Memory B cell (primary cell): ENCODE measurements at regions not wholly inside any gene's neighbourhood (a gene's known extent, or its start where the extent isn't known, plus 50 kb on each side); places are given as distances from the start of the nearest gene placed in this dataset.
"Not testable (repeated sequence)": the region's sequence is repeated elsewhere in the genome, so short reads cannot be mapped to it uniquely, and the experiment has no call there.

Source experiments
- ATAC-seq: fragments of 150-1000 bp; cut with Tn5 transposase; 2 replicates; pipeline ENCODE4 v1.10.0; 2021; ENCODE audit warnings: low read depth, mild to moderate bottlenecking, moderate library complexity
- DNase-seq, 2 donors: peaks; one replicate each; pipeline ENCODE4 v3.0.0; 2022; ENCODE audit warnings: low spot score in 2 of 2
- H3K27ac Mint-ChIP-seq: one replicate; pipeline ENCODE4 v1.8.0; 2022; ENCODE audit warnings: mild to moderate bottlenecking, moderate library complexity, mixed read lengths
- H3K27me3 Mint-ChIP-seq: one replicate; pipeline ENCODE4 v1.8.0; 2022; ENCODE audit warnings: mixed read lengths
- H3K36me3 Mint-ChIP-seq: one replicate; pipeline ENCODE4 v1.8.0; 2022; ENCODE audit warnings: mild to moderate bottlenecking, mixed read lengths
- H3K4me1 Mint-ChIP-seq: one replicate; pipeline ENCODE4 v1.8.0; 2022; ENCODE audit warnings: mixed read lengths
- H3K4me3 Mint-ChIP-seq: one replicate; pipeline ENCODE4 v1.8.0; 2022; ENCODE audit warnings: mild to moderate bottlenecking, moderate library complexity, mixed read lengths
- H3K9me3 Mint-ChIP-seq: one replicate; pipeline ENCODE4 v1.8.0; 2022; ENCODE audit warnings: mixed read lengths

DNA sequence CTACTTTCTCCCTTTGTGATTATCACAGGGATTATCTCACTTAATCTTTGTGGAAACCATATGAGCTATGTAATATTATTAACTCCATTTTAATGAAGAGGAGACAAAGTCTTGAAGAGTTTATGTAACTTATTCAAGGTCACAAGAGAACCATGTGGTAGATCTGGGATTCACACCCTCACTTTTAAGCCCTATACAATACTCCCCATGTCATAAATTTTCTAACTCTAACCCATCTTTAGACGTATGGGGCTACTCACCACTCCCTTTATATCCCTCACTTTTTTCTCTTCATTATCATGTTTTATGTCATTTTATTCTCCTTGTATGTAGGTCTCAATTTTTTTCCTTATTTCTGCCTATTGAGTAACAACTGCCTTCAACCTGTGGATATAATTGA lies 126.4 kb upstream of the AHI1 start:
- Mint-ChIP-seq H3K36me3 (no peaks in the 10 kb centered on the region), H3K27ac (no peak overlapping the region), H3K4me3 (no peak overlapping the region), H3K9me3 (no peaks in the 10 kb centered on the region), H3K4me1 (no peaks in the 10 kb centered on the region), H3K27me3 (peaks cover 4% of the 10 kb centered on the region)
- ATAC-seq: no peak
- no peak for DNase-seq

DNA sequence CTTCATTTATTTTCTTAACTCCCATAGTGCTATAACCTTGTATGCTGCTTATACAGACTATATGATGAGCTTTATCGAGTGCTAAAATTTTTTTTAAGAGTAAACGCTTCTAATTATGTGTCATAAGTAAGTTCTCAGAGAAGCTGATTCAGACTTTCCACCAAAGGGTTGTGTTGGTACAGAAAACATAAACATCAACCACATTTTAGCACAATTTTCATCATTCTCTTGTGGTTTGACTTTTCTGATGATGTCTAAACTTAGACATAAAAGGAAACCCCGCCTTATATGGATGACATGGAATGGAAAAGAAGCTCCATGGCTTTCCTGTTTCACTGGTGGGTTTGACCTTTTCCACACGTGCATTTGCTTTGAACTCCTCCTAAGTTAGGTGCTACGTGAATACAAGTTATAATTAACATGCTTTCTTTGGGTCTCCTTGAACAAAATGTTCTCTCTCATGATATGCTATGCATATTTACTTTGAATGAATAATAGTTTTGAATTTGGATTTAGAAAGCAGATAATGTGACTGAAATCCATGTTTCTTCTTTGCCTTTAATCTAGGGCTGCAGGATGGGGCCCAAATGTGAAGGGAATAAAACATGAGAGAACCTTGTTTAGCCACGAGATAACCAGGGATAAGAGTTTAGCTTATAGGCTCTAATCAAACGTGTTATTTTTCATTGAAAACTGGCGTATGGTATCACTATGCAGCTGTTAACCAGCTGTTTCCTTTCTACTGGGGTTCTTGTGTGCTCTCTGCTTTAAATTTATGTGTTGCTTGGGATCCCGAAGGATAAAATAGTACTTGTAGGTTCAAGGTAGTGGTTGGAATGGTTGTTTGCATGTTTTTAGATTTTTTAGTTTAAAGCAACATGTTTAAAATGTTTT lies 127.1 kb upstream of the AHI1 start:
- peaks cover 4% of the 10 kb centered on the region for H3K27me3 Mint-ChIP-seq
- ATAC-seq (no peak), DNase-seq (no peak)
- H3K27ac Mint-ChIP-seq: no peak overlapping the region
- H3K4me1 Mint-ChIP-seq: no peaks in the 10 kb centered on the region
- no peaks in the 10 kb centered on the region for H3K36me3 Mint-ChIP-seq
- H3K4me3 Mint-ChIP-seq: no peak overlapping the region
- H3K9me3 Mint-ChIP-seq: no peaks in the 10 kb centered on the region

DNA sequence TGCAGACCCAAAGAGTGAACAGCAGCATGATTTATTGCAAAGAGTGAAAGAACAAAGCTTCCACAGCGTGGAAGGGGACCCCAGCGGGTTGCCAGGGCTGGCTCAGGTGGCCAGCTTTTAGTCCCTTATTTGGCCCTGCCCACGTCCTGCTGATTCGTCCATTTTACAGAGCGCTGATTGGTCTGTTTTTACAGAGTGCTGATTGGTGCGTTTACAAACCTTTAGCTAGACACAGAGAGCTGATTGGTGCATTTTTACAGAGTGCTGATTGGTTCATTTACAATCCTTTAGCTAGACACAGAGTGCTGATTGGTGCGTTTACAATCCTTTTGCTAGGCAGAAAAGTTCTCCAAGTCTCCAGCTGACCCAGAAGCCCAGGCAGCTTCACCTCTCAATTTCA lies 128.5 kb upstream of the AHI1 start:
- DNase-seq, H3K27ac Mint-ChIP-seq, H3K4me3 Mint-ChIP-seq, H3K9me3 Mint-ChIP-seq, H3K27me3 Mint-ChIP-seq, ATAC-seq, H3K4me1 Mint-ChIP-seq, H3K36me3 Mint-ChIP-seq: not testable (repeated sequence)

DNA sequence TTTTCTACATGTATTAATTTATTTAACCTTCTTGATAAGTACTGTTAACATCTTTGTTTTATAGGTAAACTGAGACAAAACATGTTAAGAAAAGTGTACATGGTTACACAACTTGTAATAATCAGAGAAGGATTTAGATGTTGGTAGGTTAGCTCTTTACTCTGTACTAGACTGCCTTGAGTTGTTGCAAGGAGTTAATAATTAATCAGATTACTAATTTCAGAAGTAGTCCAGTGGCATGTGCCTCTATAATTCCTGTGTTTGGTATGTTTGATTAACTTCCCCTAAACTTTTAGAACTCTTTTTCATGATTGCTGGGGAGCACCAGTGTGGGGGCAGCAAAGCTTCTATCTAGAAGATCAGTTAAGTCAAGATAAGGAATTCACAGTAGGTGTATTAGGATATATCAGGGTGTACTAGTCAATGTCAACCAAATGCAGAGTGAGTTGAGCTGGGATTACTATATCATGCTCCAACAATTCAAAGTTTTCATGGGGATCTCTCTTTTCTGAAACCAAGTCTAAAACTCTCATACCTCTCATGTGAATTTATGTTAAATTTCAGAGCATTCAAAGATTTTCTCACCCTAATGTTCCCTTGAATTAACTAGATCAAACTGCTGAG lies 129.7 kb upstream of the AHI1 start:
- Mint-ChIP-seq H3K4me3 (no peak overlapping the region), H3K4me1 (no peaks in the 10 kb centered on the region), H3K9me3 (no peaks in the 10 kb centered on the region), H3K36me3 (no peaks in the 10 kb centered on the region), H3K27ac (no peak overlapping the region), H3K27me3 (peaks cover 3% of the 10 kb centered on the region)
- ATAC-seq (no peak), DNase-seq (no peak)

DNA sequence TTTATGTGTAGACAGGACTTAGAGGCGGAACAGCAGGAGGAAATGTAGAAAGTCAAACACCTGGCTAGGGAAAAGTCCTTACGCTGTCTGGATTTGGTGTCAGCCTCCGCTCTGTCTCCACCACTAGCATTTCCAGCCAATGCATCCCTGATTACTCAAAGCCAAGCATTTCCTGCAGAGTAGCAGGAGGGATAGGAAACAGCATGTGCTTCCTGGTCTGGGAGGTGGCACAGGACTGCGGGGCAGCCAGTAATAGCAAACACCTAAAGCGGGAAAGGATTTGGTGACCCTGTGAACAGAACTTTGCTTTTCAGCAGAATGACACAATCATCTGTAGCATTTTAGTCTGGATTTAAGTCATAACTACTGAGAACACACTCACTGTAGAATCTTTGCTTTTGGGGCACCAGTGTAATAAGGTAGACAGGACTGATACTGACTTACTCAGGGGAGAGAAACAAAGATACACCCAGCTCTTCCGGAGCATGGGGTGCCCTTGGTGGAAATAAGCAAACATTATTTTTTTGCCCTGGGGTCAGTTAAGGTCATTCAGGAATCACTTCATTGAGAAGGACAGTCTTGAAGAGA lies 133.3 kb upstream of the AHI1 start:
- DNase-seq: no peak
- Mint-ChIP-seq H3K27ac (no peak overlapping the region), H3K36me3 (no peaks in the 10 kb centered on the region), H3K4me3 (no peak overlapping the region), H3K9me3 (no peaks in the 10 kb centered on the region), H3K27me3 (peaks cover 6% of the 10 kb centered on the region), H3K4me1 (no peaks in the 10 kb centered on the region)
- no peak for ATAC-seq

DNA sequence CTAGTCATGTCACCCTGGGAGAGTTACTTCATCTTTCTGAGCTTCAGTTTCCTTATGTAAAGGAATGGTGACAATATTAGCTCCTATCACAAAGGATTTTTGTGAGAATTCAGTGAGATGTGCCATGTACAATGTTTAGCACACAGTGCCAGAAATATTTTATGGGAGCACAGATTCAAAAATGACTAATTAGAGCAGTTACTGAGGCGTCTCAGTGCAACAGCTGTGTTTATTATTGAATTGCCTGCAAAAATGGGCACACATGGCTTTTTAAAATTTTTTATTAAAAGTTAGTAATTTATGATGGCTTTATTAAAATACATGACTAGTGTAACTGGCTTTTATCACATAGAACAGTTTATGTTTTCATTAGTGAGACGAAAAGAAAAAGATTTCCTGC lies 134.3 kb upstream of the AHI1 start:
- no peaks in the 10 kb centered on the region for H3K9me3 Mint-ChIP-seq
- peaks cover 7% of the 10 kb centered on the region for H3K27me3 Mint-ChIP-seq
- no peak for DNase-seq
- no peaks in the 10 kb centered on the region for H3K36me3 Mint-ChIP-seq
- no peak overlapping the region for H3K4me3 Mint-ChIP-seq
- H3K27ac Mint-ChIP-seq: no peak overlapping the region
- no peak for ATAC-seq
- H3K4me1 Mint-ChIP-seq: no peaks in the 10 kb centered on the region

DNA sequence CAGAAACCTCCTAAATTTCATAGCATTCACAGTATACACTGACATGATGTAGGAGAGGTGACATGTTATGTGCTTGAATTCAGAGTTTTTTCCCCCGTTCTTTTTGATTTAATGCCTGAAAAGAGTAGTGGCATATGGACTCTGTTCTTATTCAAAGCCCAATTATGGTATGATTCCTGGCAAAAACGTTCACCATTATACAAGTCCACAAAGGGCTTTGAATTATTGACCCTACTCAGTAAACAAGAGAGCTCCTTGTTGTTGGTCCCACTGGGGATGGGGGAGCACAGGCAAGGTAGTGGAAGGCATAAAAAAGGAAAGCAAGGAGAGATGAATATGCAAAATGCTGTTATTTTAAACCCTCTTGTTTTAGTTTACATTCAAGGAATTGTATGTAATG lies 136.0 kb upstream of the AHI1 start:
- Mint-ChIP-seq H3K4me1 (no peaks in the 10 kb centered on the region), H3K27ac (no peak overlapping the region), H3K36me3 (no peaks in the 10 kb centered on the region), H3K4me3 (no peak overlapping the region), H3K9me3 (no peaks in the 10 kb centered on the region), H3K27me3 (peaks cover 5% of the 10 kb centered on the region)
- DNase-seq (no peak), ATAC-seq (no peak)

DNA sequence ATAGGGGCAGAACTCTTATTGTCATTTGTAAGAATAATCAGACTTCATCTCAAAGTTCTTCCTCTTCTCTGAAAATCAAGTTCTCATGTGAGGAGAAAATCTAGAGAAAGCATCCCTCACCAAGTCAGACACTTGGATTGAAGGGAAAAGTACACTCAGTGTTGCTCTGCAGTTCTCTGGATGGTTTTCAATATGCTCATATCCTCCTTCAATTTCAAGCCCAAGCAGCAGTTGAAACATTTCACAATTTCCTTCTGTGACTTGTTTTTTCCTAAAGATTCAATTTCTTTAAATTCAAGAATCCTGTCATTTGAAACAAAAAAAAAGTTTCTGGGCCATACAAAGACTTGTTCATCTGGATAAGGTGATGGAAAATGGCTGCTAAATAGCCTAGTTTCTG lies 140.2 kb upstream of the AHI1 start:
- no peak for ATAC-seq
- H3K4me3 Mint-ChIP-seq: no peak overlapping the region
- H3K9me3 Mint-ChIP-seq: no peaks in the 10 kb centered on the region
- H3K36me3 Mint-ChIP-seq: no peaks in the 10 kb centered on the region
- no peaks in the 10 kb centered on the region for H3K4me1 Mint-ChIP-seq
- H3K27me3 Mint-ChIP-seq: peaks cover 13% of the 10 kb centered on the region
- no peak overlapping the region for H3K27ac Mint-ChIP-seq
- no peak for DNase-seq

DNA sequence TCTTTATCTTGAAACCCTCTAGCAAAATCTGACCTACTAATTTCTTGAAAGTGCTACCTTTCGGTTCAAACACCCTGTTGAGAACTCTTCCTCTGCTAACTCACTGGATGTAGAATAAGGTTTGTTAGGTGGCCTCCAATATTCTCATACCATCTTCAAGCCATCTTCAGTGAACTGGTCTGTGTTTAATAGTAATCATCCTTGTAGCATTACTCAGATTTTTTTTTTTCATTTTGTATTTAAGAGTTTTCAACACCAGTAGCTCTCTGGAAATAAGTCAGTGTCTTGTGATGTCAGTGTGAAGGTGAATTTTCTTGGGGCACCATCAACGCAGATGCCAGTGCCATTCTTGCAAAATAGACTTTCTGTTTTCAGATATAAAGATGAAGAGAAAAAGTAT lies 140.6 kb upstream of the AHI1 start:
- no peak for DNase-seq
- Mint-ChIP-seq H3K4me1 (no peaks in the 10 kb centered on the region), H3K27ac (no peak overlapping the region), H3K27me3 (peaks cover 13% of the 10 kb centered on the region), H3K36me3 (no peaks in the 10 kb centered on the region), H3K4me3 (no peak overlapping the region), H3K9me3 (no peaks in the 10 kb centered on the region)
- no peak for ATAC-seq

DNA sequence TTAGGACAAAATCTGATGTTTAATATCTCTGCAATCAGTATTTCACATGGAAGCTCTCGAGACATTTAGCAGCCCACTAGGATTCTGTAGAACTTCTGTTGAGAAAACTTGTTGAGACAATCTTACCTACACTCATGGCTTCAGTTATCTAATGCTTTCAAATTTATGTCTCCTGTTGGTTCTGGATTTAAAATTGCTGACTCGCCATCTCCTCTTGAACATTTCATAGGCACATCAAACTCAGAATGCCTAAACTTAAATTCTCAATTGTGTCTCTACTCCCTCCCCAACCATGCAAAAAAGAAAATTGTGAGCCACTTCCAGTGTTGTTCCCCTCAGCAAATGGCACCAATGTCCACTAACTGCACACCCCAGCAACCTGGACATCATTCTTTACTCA lies 142.5 kb upstream of the AHI1 start:
- Mint-ChIP-seq H3K27me3 (peaks cover 9% of the 10 kb centered on the region), H3K27ac (no peak overlapping the region), H3K36me3 (no peaks in the 10 kb centered on the region), H3K4me3 (no peak overlapping the region), H3K9me3 (no peaks in the 10 kb centered on the region), H3K4me1 (no peaks in the 10 kb centered on the region)
- ATAC-seq (no peak), DNase-seq (no peak)

DNA sequence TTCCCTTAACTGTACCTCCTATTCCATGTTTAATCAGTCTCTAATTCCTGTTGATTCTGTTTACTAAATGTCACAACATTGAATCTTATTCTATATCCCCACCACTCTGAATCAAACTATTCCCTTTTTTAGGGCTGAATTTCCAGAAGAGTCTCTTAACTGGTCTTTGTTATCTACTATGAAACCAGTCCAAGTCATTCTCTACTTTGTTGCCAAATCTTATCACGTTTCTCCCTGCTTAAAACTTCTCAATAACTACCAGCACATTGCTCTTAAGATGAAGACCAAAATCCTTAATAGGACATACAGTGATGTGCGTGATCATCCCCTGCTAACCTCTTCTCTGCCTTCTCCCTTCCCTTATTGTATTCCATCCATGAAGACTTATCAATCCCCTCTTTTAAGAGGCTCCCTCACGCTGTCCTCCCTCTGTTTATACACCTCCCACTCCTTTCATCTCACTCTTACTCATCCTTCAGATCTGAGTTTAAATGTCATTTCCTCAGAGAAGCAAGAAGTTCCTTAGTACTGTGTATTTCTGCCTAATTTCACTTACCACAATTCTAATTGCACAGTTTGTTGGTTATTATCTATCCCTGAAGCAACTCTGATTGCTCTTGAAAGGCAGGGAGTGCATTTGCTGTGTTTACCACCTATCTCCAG lies 143.0 kb upstream of the AHI1 start:
- H3K4me3 Mint-ChIP-seq: no peak overlapping the region
- no peaks in the 10 kb centered on the region for H3K4me1 Mint-ChIP-seq

DNA sequence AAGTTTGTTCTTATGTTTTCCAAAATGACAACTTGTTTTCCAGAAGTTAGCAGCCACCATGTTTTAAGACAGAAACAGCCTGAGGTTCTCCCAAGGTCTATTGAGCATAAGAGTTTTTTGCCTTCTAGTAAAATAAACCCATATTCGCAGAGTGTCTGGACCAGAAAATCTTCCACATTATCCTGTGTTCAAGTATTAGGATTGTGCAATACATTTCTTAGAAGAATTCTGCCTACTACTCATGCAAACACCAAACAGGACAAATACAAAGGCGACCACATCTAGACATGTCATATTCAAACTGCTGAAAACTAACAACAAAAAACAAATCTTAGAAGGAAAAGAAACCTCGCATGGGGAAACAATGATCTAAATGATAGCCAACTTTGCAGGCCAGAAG lies 145.4 kb upstream of the AHI1 start:
- DNase-seq: no peak
- H3K4me1 Mint-ChIP-seq: no peaks in the 10 kb centered on the region
- no peak overlapping the region for H3K4me3 Mint-ChIP-seq
- ATAC-seq: no peak
- no peaks in the 10 kb centered on the region for H3K9me3 Mint-ChIP-seq
- H3K36me3 Mint-ChIP-seq: no peaks in the 10 kb centered on the region
- no peak overlapping the region for H3K27ac Mint-ChIP-seq
- H3K27me3 Mint-ChIP-seq: peaks cover 8% of the 10 kb centered on the region

More for the DNA sequence above, 143.0 kb upstream of the AHI1 start:
- no peaks in the 10 kb centered on the region for H3K36me3 Mint-ChIP-seq
- ATAC-seq: no peak
- peaks cover 9% of the 10 kb centered on the region for H3K27me3 Mint-ChIP-seq
- no peak overlapping the region for H3K27ac Mint-ChIP-seq
- H3K9me3 Mint-ChIP-seq: no peaks in the 10 kb centered on the region
- DNase-seq: no peak

DNA sequence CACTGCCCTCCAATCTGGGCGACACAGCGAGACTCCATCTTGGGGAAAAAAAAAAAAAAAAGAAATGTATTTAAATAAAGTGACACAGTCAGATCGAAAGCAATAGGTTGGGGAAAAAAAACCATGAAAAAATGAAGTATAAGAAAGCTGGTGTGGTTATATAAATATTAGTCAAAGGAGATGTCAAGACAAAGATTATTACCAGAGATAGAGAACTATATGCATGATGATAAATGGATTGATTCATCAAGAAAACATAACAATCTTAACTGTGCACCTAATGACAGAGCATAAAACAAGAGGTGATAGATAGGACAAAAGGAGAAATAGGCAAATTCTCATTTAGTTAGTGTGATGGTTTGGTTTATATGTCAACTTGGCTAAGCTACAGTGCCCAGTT lies 146.9 kb upstream of the AHI1 start:
- Mint-ChIP-seq H3K4me3 (no peak overlapping the region), H3K27me3 (peaks cover 8% of the 10 kb centered on the region), H3K27ac (no peak overlapping the region), H3K36me3 (no peaks in the 10 kb centered on the region), H3K9me3 (peaks cover 5% of the 10 kb centered on the region), H3K4me1 (no peaks in the 10 kb centered on the region)
- DNase-seq: no peak
- no peak for ATAC-seq

DNA sequence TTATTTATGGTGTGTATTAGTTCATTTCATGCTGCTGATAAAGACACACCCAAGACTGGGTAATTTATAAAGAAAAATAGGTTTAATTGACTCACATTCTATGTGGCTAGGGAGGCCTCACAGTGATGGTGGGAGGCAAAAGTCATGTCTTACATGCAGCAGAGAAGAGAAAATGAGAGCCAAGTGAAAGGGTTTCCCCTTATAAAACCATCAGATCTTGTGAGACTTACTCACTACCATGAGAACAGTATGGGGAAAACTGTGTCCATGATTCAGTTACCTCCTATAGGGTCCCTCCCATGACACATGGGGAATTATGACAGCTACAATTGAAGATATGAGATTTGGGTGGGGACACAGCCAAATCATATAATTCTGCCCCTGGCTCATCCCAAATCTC lies 150.0 kb upstream of the AHI1 start:
- Mint-ChIP-seq H3K27ac (no peak overlapping the region), H3K27me3 (no peaks in the 10 kb centered on the region), H3K36me3 (no peaks in the 10 kb centered on the region), H3K4me1 (peaks cover 9% of the 10 kb centered on the region), H3K9me3 (peaks cover 9% of the 10 kb centered on the region), H3K4me3 (no peak overlapping the region)
- ATAC-seq (no peak), DNase-seq (no peak)
